ENCODE measurements at regions not wholly inside any gene's neighbourhood (a gene's known extent, or its start where the extent isn't known, plus 50 kb on each side); places are given as distances from the start of the nearest gene placed in this dataset.

- DNase-seq (ENCODE audit: low read depth) = no peak
- H3K4me3 ChIP-seq (ENCODE audit: low read depth, low read length) = no peak overlapping the region
- TF ChIP-seq CTCF (conservative IDR thresholded peaks at IDR 0.05; ENCODE audit: low read depth, low read length) = no peak
Observed at GRCh38 chr1:58409336-58409735, 137.2 kb downstream of the OMA1 start.

GRCh38 chr1:58406301-58407071 is 140.0 kb downstream of the OMA1 start:
- TF ChIP-seq CTCF (conservative IDR thresholded peaks at IDR 0.05; ENCODE audit: low read depth, low read length) = no peak
- H3K4me3 ChIP-seq (ENCODE audit: low read depth, low read length) = no peak overlapping the region
- DNase-seq (ENCODE audit: low read depth) = no peak

GRCh38 chr1:58405660-58406059 is 140.9 kb downstream of the OMA1 start:
- no peak for DNase-seq (ENCODE audit: low read depth)
- no peak overlapping the region for H3K4me3 ChIP-seq (ENCODE audit: low read depth, low read length)
- TF ChIP-seq CTCF (conservative IDR thresholded peaks at IDR 0.05; ENCODE audit: low read depth, low read length) = no peak

- no peak for TF ChIP-seq CTCF (conservative IDR thresholded peaks at IDR 0.05; ENCODE audit: low read depth, low read length)
- H3K4me3 ChIP-seq (ENCODE audit: low read depth, low read length) = no peak overlapping the region
- DNase-seq (ENCODE audit: low read depth) = no peak
Observed at GRCh38 chr1:58403894-58404293, 142.6 kb downstream of the OMA1 start.

DNA sequence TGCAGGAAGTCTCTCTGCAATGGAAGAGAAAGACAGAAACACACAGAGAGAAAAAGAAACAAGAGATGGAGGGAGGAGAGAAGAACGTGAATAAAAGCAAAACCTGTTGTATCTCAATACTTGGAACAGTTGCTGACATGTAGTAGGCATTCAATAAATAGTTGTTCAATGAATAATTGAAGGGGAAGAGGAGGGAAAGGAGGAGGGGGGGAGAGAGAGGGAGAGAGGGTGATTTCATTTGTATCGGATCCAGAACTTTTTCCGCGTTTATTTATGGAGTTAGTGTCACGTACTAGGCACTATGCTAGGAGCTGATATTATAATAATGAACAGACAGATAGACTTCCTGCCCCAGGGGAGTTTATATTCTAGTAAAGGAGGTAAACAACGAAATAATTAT is 144.1 kb downstream of the OMA1 start:
- no peak overlapping the region for H3K4me3 ChIP-seq (ENCODE audit: low read depth, low read length)
- TF ChIP-seq CTCF (conservative IDR thresholded peaks at IDR 0.05; ENCODE audit: low read depth, low read length) = no peak
- no peak for DNase-seq (ENCODE audit: low read depth)

DNA sequence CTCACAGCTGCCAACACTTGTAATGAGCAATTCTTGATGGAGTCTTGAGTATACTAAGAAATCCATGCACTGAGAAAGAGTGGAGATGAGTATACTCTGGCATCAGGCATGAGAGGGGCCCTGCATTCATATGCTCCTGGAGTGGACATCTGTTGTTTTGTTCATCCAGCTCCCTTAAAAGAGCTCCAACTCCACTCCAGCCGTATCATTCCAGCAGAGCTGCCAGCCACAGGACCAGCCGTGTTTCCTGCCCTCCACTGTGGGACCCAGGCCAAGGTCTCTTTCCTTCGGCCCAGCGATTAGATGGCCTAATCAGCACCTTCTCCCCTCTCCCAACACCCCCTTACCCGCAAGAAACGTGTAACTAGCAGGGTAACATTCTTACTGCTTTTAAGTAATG is 144.5 kb downstream of the OMA1 start:
- no peak overlapping the region for H3K4me3 ChIP-seq (ENCODE audit: low read depth, low read length)
- no peak for TF ChIP-seq CTCF (conservative IDR thresholded peaks at IDR 0.05; ENCODE audit: low read depth, low read length)
- no peak for DNase-seq (ENCODE audit: low read depth)

GRCh38 chr1:58399176-58399575 is 147.3 kb downstream of the OMA1 start:
- DNase-seq (ENCODE audit: low read depth) = no peak
- H3K4me3 ChIP-seq (ENCODE audit: low read depth, low read length) = no peak overlapping the region
- no peak for TF ChIP-seq CTCF (conservative IDR thresholded peaks at IDR 0.05; ENCODE audit: low read depth, low read length)
